GM19035 (cell line): ENCODE measurements at regions not wholly inside any gene's neighbourhood (a gene's known extent, or its start where the extent isn't known, plus 50 kb on each side); places are given as distances from the start of the nearest gene placed in this dataset.
"Not testable (repeated sequence)": the region's sequence is repeated elsewhere in the genome, so short reads cannot be mapped to it uniquely, and the experiment has no call there.

Source experiments
- ATAC-seq: cut with Tn5 transposase; IDR thresholded peaks from one replicate; pipeline ENCODE4 v1.9.1; 2021; ENCODE audit not compliant: unreplicated experiment

GRCh38 chr1:87977145-87977544, 648.5 kb downstream of the LMO4 start:
- ATAC-seq = no peak

DNA sequence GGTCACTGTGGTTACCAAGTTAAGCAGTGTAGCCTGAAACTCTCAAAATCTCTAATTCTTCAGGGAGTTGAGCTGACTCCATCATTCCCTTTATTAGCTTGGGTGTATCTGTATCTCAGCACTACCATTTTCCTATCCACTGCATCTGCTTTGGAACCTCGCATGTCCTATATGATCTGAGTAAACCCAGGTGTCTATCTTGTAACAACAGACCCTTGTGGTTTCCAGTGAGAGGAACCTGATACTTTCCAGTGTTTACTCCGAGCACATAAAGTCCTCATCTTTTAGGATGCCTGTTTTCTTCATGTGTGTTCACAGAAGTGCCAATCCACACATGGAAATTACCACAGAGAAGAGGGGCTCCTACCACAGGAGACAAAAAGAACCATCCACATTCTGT, 650.4 kb downstream of the LMO4 start:
- no peak for ATAC-seq

GRCh38 chr1:87980494-87980893, 651.8 kb downstream of the LMO4 start:
- no peak for ATAC-seq

GRCh38 chr1:87981386-87981785, 652.7 kb downstream of the LMO4 start:
- ATAC-seq = no peak

DNA sequence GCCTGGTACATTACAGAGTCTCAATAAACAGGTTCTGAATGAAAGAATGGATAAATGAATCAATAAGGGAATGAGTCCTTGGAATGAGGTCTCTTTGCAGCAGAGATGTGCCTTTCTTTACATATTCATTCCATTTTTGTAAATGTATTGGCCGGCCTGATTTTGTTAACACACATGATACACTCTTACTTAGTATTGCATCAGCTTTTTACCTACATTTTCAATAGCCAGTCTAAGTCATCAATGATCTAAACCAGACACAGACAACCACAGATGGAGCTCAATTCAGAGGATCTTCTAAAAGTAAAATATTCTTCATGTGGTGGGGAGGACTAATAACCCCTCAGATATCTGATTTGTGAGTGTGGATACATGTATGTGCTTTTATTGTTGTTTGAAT, 653.1 kb downstream of the LMO4 start:
- ATAC-seq = no peak

DNA sequence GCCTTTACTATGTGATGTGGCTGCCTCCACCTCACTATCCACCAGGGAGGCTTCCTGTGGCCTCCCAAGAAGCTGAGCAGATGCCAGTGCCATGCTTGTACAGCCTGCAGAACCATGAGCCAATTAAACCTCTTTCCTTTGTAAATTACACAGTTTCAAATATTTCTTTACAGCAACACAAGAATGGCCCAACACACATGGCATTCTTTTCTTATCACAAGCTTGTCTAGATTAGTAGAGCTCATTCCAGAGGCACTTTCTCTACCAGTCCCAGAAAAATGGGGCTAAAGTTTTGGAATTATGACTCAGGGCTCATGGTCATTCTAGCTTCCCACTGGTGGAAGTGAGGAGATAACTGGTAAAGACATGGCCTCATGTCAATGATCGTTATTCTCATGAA, 655.2 kb downstream of the LMO4 start:
- no peak for ATAC-seq

- no peak for ATAC-seq
Measured at GRCh38 chr1:87985071-87985470, 656.4 kb downstream of the LMO4 start.

DNA sequence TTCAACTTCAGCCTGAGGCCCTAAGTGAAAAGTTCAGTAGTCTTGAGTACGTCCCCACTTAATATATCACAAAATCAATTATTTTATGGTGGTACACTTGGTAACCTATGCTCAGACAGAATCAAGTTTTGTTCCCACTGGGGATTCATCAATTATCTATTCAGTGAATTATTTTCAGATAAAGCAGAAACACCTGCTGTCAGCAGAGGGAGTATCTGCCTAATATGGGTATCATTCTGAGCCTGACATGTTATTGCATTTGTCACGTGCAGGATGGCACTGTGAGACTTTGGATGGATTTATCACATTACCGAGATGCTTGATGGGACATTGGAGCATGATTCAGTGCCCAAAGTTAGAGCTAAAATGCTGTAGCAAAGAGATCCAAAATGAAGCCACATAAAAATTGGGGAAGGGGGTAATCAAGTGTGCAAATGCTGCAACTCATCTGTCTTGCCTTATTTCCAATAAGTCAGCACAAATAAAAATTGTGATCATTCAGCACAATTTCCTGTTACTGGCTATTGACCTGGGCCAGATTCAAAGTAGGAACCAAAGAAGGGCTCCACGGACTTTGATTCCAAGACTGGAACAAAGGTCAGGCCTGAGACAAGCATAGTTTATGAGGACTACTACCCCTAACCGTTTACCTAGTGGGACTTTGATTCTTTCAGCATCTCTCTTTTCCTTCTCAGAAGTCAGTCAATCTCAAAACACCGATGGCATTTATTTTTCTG, 657.6 kb downstream of the LMO4 start:
- ATAC-seq = no peak

GRCh38 chr1:87989346-87989745, 660.7 kb downstream of the LMO4 start:
- ATAC-seq = no peak

DNA sequence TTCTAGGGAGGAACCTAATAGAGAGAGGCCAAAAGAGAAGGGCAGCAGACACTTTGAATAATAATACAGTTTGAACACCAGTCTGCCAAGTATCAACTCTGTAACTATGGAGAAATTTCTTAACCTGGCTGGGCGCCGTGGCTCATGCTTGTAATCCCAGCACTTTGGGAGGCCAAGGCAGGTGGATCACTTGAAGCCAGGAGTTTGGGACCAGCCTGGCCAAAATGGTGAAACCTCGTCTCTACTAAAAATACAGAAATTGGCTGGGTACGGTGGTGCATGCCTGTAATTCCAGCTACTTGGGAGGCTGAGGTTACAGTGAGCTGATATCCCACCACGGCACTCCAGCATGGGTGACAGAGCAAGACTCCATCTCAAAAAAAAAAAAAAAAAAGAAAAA, 663.9 kb downstream of the LMO4 start:
- not testable (repeated sequence) for ATAC-seq

- ATAC-seq = no peak
Measured at GRCh38 chr1:87993051-87993450, 664.4 kb downstream of the LMO4 start.

DNA sequence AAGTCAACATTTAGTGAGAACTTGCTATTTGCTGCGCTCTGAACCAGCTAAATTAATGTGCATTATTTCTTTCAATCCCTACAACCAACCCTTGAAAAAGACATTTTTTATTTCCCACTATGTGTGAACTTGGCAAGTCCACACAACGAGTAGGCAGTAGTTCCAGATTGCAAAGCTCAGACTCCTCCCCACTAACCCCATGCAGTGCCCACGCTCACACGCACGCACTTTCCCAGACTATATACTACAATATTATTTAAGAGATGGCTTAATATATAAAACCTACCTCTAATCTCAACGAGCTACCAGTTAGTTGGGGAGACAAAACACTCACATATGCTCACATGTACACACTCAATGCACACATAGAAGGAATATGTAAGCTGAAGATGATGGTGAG, 671.2 kb downstream of the LMO4 start:
- no peak for ATAC-seq

DNA sequence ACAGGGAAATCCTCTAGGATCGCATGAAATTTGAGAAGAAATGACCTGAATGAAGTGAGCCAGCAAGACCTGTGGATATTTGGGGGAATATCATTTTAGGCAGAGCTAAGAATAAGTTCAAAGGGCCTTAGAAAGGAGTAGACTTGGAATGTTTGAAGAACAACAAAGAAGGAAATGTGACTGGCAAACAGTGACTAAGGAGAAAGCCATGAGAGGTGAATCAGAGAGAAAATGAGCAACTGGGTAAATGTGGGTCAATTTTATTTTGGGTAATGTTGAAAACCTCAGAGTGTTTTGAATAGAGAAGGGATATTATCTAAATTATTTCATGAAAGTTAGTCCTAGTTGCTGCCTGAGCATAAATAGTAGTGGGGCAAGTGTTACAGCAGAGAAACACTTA, 672.8 kb downstream of the LMO4 start:
- no peak for ATAC-seq

- no peak for ATAC-seq
Measured at GRCh38 chr1:88003255-88003654, 674.6 kb downstream of the LMO4 start.

DNA sequence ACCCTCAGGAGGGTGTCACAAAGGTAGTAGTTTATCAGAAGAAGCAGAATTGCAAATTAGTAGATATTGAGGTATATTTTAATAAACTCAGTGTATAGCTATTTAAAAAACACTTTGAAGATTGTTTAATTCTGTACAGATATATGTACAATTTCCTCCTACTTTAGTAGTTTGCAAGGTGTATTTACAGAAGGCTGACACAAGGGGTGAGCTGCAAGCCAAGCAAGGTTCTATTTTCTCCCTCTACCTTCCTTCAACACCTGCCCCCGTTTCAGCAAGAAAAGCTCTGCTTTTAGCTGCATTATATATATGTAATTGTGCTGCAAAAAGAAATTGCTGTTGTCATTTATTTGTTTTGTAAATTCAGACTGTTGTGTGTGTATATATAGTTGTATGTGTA, 674.2 kb upstream of the PKN2 start:
- ATAC-seq = no peak

GRCh38 chr1:88013485-88013884, 670.6 kb upstream of the PKN2 start:
- ATAC-seq = no peak

DNA sequence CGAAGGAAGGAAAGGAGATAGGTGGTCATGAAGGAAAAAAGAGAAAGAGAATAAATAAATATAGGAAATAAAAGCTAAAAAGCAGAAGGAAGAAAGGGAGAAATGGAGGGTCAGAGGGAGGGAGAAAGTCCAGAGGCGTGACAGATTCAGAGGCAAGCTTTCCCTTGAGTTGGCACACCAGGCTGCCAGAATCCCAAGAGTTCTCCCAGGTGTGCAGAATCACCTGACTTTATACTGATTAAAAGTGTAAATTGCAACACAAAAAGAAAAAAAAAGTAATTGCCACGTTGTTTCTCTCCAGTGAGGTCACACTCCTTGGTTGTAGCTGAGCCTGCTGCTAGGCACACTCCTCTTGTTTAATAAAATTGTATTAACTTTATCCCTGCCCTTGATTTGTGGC, 669.9 kb upstream of the PKN2 start:
- ATAC-seq = no peak

- no peak for ATAC-seq
Measured at GRCh38 chr1:88016947-88017346, 667.1 kb upstream of the PKN2 start.

GRCh38 chr1:88021529-88021928, 662.5 kb upstream of the PKN2 start:
- ATAC-seq = no peak

DNA sequence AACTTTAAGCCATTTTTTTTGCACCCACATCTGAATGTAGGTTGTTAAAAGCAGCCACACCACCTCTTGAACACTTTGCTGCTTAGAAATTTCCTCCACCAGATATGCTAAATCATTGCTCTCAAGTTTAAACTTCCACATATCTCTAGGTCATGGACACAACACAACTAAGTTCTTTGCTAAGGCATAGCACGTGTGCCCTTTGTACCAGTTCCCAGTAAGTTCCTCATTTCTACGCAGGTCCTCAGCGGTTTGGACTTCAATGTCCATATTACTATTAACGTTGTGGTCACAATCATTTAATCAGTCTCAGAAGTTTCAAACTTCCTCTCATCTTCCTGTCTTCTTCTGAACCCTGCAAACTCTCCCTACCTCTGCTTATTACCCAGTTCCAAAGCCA, 661.6 kb upstream of the PKN2 start:
- no peak for ATAC-seq

DNA sequence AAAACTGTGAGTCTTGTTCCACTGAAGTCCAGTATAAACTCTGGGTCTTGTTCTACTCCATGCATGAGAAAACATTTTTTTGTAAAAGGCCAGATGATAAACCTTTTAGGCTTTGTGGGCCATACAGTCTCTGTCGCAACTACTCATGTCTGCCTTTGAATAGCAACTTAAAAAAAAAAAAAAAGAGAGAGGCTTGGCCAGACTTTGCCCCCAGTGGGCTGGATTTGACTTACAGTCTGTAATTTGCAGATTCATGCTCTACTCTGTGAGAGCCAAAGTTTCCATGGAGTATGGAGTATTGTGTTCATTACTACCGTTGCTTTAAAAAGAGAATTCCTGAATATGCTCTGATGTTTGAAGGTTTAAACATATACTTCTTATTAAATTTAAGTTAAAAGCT, 654.9 kb upstream of the PKN2 start:
- ATAC-seq = no peak

DNA sequence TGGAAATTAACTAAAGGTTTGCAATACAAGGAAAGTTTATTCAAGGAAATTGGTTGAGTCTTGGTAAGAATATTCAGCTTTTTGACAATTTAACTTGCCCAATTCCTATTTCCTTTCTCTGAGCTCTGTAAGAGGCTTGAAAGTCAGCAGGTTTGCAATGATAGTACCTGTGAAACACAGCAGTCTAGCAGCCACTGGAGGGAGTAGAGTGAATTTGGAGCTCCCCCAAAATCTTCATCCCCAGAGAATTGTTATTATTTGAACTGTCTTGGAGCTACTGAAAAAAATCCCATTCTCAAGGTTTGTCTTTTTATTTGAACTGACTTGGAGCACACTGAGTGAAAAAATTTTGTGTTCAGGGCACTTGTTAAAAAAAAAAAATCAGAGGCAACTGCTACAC, 654.2 kb upstream of the PKN2 start:
- ATAC-seq = no peak

- ATAC-seq = no peak
Measured at GRCh38 chr1:88035578-88035977, 648.5 kb upstream of the PKN2 start.
